Osteoblast (primary cell): ENCODE measurements at regions not wholly inside any gene's neighbourhood (a gene's known extent, or its start where the extent isn't known, plus 50 kb on each side); places are given as distances from the start of the nearest gene placed in this dataset.

ENCODE experiments used
- DNase-seq: peaks from one replicate; pipeline ENCODE4 v3.0.0; 2011; ENCODE audit warnings: low spot score, mixed read lengths; ENCODE audit not compliant: insufficient read length; ENCODE audit errors: missing footprints
- H2AFZ ChIP-seq: 2 replicates; pipeline ENCODE4 v1.6.0; 2011; ENCODE audit warnings: mild to moderate bottlenecking, low read length
- H3K27ac ChIP-seq: 2 replicates; pipeline ENCODE4 v1.5.1; 2011; ENCODE audit warnings: mild to moderate bottlenecking, low read depth, low read length, moderate library complexity
- H3K27me3 ChIP-seq: 2 replicates; pipeline ENCODE4 v1.6.0; 2012; ENCODE audit warnings: mild to moderate bottlenecking, control low read depth, inconsistent platforms, low read length, moderate library complexity; ENCODE audit not compliant: insufficient read depth
- H3K36me3 ChIP-seq: 2 replicates; pipeline ENCODE4 v1.5.1; 2011; ENCODE audit warnings: mild to moderate bottlenecking, low read length, control low read depth, moderate library complexity; ENCODE audit not compliant: insufficient read depth
- H3K4me1 ChIP-seq: 2 replicates; pipeline ENCODE4 v1.5.1; 2011; ENCODE audit warnings: mild to moderate bottlenecking, low read length, control low read depth, moderate library complexity; ENCODE audit not compliant: insufficient read depth
- H3K4me2 ChIP-seq: 2 replicates; pipeline ENCODE4 v1.6.0; 2011; ENCODE audit warnings: mild to moderate bottlenecking, low read length; ENCODE audit not compliant: insufficient read depth
- H3K4me3 ChIP-seq: fragments of 200-600 bp; sonication (generic); 3 replicates; pipeline ENCODE4 v1.5.1; 2012; ENCODE audit warnings: mild to moderate bottlenecking, low read length, inconsistent platforms; ENCODE audit not compliant: insufficient read depth
- H3K79me2 ChIP-seq: 2 replicates; pipeline ENCODE4 v1.6.0; 2012; ENCODE audit warnings: mild to moderate bottlenecking, low read length, control low read depth, inconsistent platforms; ENCODE audit not compliant: insufficient read depth
- H3K9me3 ChIP-seq: 2 replicates; pipeline ENCODE4 v1.5.1; 2011; ENCODE audit warnings: low read depth, low read length, control low read depth
- H4K20me1 ChIP-seq: 2 replicates; pipeline ENCODE4 v1.6.0; 2012; ENCODE audit warnings: mild to moderate bottlenecking, low read length, control low read depth; ENCODE audit not compliant: insufficient read depth
- CTCF ChIP-seq: IDR thresholded peaks from 2 replicates; pipeline ENCODE4 v1.5.1; 2011; ENCODE audit warnings: mild to moderate bottlenecking, low read depth, low read length, moderate library complexity; ENCODE audit errors: extremely low read depth

DNA sequence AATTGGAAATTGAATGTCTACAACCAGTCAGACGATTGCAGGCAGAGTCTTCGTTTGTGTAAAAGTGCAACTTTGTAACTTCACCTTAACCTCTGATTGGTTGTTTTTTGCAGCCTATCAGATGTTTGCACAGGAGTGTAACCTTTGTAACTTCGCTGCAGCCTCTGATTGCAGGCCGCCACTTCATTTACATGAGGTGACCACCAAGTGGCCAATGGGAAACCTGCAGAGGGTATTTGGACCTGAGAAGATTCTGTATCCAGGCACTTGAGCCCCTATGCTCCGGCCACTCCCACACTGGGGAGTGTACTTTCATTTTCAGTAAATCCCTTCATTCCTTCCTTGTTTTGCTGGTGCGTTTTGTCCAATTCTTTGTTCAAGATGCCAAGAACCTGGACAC lies 68.1 kb upstream of the PFN2 start:
- no peaks in the 10 kb centered on the region for H3K4me1 ChIP-seq
- no peak overlapping the region for H2AFZ ChIP-seq
- no peak overlapping the region for H3K4me2 ChIP-seq
- no peak for TF ChIP-seq CTCF
- no peaks in the 10 kb centered on the region for H3K27me3 ChIP-seq
- H3K27ac ChIP-seq, result no peak overlapping the region
- H3K79me2 ChIP-seq, result no peaks in the 10 kb centered on the region
- no peak for DNase-seq
- H3K4me3 ChIP-seq, result peak overlapping the region; percentile 12
- peaks cover 4% of the 10 kb centered on the region for H3K9me3 ChIP-seq
- no peaks in the 10 kb centered on the region for H3K36me3 ChIP-seq
- H4K20me1 ChIP-seq, result no peaks in the 10 kb centered on the region

GRCh38 chr3:150036780-150037179 lies 66.1 kb upstream of the PFN2 start:
- Histone ChIP-seq H3K36me3 (no peaks in the 10 kb centered on the region), H4K20me1 (no peaks in the 10 kb centered on the region), H3K27ac (no peak overlapping the region), H2AFZ (no peak overlapping the region), H3K4me2 (no peak overlapping the region), H3K9me3 (peaks cover 4% of the 10 kb centered on the region), H3K27me3 (no peaks in the 10 kb centered on the region), H3K4me1 (no peaks in the 10 kb centered on the region), H3K4me3 (no peak overlapping the region), H3K79me2 (no peaks in the 10 kb centered on the region)
- TF ChIP-seq CTCF, result no peak
- no peak for DNase-seq

GRCh38 chr3:150035910-150036612 lies 65.4 kb upstream of the PFN2 start:
- no peak for TF ChIP-seq CTCF
- DNase-seq, result no peak
- Histone ChIP-seq H3K27ac (no peak overlapping the region), H2AFZ (no peak overlapping the region), H3K4me3 (no peak overlapping the region), H3K4me1 (no peaks in the 10 kb centered on the region), H3K36me3 (no peaks in the 10 kb centered on the region), H3K4me2 (no peak overlapping the region), H3K79me2 (no peaks in the 10 kb centered on the region), H3K27me3 (no peaks in the 10 kb centered on the region), H3K9me3 (no peaks in the 10 kb centered on the region), H4K20me1 (no peaks in the 10 kb centered on the region)

GRCh38 chr3:150035301-150035779 lies 64.6 kb upstream of the PFN2 start:
- Histone ChIP-seq H3K4me2 (no peak overlapping the region), H3K4me1 (no peaks in the 10 kb centered on the region), H3K4me3 (no peak overlapping the region), H3K27ac (no peak overlapping the region), H2AFZ (no peak overlapping the region), H3K9me3 (no peaks in the 10 kb centered on the region), H3K36me3 (no peaks in the 10 kb centered on the region), H3K79me2 (no peaks in the 10 kb centered on the region), H3K27me3 (no peaks in the 10 kb centered on the region), H4K20me1 (no peaks in the 10 kb centered on the region)
- no peak for TF ChIP-seq CTCF
- DNase-seq, result no peak
